ENCODE measurements at regions not wholly inside any gene's neighbourhood (a gene's known extent, or its start where the extent isn't known, plus 50 kb on each side); places are given as distances from the start of the nearest gene placed in this dataset.
A peak's percentile ranks its signal among the peaks of the same experiment; 100 is the strongest.

GRCh38 chr17:69851736-69852135, 223.3 kb upstream of the KCNJ16 start:
- DNase-seq (ENCODE audit: low spot score), result no peak

- no peak for DNase-seq (ENCODE audit: low spot score)
These were observed 221.3 kb upstream of the KCNJ16 start for GRCh38 chr17:69853541-69854224.

- no peak for DNase-seq (ENCODE audit: low spot score)
These were observed 220.7 kb upstream of the KCNJ16 start for GRCh38 chr17:69854225-69854780.

DNA sequence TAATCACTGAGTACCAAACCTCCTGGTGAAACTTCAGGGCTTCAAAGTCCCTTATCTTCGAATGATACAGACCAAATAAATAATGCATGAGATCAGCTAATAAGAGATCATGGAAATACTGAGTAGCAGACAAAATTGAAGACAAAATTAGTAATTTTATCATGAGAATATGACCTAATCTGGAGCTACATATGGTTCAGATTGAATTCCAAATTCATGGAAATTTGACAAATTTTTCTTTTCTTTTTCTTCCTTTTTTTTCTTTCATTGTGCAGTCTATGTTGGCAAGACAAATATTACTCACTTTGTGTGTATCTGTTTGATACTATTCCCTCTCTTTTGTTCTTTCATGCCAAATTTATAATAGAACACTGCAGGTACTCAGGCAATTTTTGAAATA, 218.1 kb upstream of the KCNJ16 start:
- DNase-seq (ENCODE audit: low spot score), result no peak

DNA sequence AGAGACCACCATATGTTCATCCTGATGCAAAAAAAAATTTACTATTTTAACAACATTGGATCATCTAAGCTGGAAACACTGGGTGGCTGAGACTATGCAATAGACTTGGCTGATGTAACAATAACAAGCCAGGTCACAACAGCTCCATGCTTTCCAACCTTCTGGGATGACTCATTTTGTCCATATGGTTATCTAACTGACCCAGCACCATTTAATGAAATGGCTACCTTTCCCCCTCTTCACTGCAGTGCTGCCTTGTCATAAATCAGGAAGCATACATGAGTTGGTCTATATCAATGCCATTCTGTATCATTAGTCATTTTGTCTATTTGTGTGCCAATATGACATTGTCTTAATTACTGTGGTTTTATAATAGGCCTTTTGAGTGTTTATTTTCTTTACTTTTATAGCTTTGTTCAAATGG, 217.6 kb upstream of the KCNJ16 start:
- peak; percentile 62 for DNase-seq (ENCODE audit: low spot score)

DNA sequence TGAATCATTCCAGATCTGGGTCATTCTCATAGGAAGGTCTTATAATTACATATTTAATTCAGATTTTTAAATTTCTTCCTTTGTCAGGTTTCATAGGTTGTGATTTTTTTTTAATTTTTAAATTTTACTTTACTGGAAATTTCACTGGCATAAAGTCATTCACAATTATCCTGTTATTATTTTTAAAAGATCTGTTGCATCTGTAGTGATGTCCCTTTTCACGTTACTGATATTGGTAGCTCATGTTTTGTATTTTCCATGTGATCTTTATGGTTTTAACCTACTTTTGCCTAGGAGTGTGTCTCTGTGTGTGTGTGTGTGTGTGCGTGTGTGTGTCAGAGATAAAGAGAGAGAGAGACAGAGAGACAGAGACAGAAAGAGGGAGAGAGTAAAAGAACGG, 216.6 kb upstream of the KCNJ16 start:
- DNase-seq (ENCODE audit: low spot score), result no peak

- no peak for DNase-seq (ENCODE audit: low spot score)
These were observed 214.8 kb upstream of the KCNJ16 start for GRCh38 chr17:69860142-69860680.

GRCh38 chr17:69864462-69864861, 210.6 kb upstream of the KCNJ16 start:
- no peak for DNase-seq (ENCODE audit: low spot score)

DNA sequence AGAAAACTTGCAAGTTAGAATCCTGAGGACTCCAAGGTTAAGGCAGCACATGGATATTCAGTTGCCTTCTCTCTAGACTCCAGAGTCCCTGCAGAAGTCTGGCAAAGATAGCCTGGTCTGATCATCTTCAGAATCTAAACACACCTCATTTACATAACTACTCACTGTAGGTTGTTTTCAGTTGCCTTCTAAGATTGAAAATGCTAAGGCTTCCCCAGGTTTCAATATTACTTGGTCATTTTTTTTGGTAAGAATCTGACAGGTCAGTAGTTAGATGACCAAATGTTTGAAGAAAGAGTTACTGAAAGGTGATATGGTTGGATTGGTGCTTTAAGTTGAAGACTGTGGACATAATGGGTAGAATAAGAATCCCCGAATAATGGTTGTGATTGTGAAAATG, 205.4 kb upstream of the KCNJ16 start:
- no peak for DNase-seq (ENCODE audit: low spot score)

DNA sequence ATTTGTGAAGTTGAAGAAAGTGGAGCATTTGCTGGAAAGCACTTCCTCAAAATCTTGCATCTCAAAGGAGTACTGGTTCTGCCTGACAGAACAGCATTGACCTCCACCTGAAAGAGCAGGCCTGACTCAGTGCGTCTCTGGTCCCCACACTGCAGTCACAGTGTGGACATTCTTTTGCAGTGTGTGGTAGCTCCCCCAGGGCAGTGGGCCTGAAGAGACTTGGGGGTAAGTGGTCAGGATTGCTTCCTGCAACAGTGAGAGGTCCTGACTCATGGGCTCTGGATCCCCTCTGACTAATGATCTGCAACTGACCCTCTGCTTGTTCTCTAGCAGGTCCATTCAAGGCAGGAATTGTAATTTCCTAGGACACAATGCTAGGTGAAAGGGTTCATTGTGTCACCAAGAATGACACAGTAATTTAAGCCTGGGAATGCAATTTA, 204.9 kb upstream of the KCNJ16 start:
- DNase-seq (ENCODE audit: low spot score), result peak; percentile 100

GRCh38 chr17:69870751-69871199, 204.2 kb upstream of the KCNJ16 start:
- DNase-seq (ENCODE audit: low spot score), result peak; percentile 78

GRCh38 chr17:69871318-69871717, 203.7 kb upstream of the KCNJ16 start:
- no peak for DNase-seq (ENCODE audit: low spot score)

GRCh38 chr17:69872675-69873262, 202.3 kb upstream of the KCNJ16 start:
- no peak for DNase-seq (ENCODE audit: low spot score)

DNA sequence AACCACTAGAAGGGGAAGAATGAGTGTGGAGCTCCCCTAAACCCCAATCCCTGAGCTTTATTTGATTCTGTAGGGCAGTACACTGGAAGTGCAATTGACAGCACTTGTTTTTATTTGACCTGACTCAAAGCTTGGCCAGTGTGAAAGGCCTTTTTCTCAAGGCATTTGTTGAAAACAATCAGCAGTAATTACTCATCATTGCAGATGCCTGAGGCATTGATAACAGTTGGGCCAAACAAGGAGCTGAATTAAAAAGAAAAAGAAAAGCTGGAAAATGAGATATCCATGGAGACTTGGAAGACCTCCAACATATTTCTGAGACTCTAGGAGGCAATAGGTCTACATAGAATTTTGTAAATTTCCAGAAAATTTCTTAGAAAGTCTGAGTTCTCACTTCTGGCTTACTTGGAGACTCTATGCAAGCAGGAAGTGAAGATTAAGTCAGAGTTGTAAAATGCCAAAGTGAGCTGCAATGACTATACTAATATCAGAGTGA, 200.8 kb upstream of the KCNJ16 start:
- peak; percentile 81 for DNase-seq (ENCODE audit: low spot score)

GRCh38 chr17:69876757-69877156, 198.3 kb upstream of the KCNJ16 start:
- DNase-seq (ENCODE audit: low spot score), result no peak

GRCh38 chr17:69878661-69879060, 196.4 kb upstream of the KCNJ16 start:
- no peak for DNase-seq (ENCODE audit: low spot score)

DNA sequence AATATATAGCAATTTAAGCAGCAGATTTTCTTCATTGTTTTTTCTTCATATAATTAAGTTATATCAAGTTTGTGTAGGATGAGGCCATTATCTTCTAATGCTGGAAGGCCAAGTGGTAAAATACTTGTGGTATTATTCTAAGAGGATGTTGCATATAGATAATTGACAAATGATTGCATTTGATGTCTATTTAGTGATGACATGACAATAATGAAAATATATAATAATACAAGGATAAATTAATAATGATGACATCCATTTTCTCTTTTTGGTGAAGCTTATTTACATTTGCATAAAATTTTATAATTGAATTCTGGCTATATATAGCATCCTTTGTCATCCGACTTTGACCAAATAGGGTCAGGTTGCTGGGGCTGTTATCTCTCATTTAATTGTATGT, 195.4 kb upstream of the KCNJ16 start:
- no peak for DNase-seq (ENCODE audit: low spot score)

- no peak for DNase-seq (ENCODE audit: low spot score)
These were observed 194.4 kb upstream of the KCNJ16 start for GRCh38 chr17:69880591-69881112.

- no peak for DNase-seq (ENCODE audit: low spot score)
These were observed 192.7 kb upstream of the KCNJ16 start for GRCh38 chr17:69882281-69882680.

DNA sequence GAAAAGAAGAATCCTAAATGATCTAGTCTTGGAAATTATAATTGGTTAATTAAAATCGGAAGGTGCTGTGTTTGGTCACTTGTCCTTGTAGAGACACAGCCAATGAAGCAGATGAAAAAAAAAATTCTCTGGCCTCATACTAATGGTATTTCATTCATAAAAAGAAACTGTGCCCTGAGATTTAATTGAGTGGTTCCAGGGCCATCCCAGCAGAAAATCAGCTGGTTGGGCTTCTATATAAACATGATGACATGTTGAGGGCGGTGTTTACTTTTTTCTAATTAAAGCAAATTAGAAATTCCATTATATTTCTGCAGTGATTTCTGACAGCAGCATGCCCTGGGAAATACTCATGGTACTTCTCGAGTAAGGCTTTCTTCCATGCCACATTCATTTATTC, 191.9 kb upstream of the KCNJ16 start:
- no peak for DNase-seq (ENCODE audit: low spot score)

DNA sequence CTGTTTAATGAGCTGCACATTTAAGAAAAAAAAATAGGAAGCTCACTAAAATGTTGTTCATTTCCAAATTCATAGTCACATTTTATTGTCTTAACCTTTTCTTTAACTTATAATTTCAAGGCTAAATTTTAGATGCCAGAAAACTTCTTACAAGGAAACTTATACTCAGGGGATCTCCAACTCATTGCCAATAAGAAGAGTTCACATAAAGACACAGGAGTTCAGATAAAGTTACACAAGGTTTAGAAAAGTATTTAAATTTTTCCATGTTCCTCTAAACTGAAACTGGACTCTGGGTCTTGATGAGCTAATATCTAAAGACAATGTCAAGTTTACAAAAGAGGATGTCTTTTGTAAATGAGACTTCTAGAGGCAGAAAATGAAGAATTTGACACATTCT, 190.7 kb upstream of the KCNJ16 start:
- no peak for DNase-seq (ENCODE audit: low spot score)

GRCh38 chr17:69884846-69885245, 190.2 kb upstream of the KCNJ16 start:
- DNase-seq (ENCODE audit: low spot score), result no peak

- DNase-seq (ENCODE audit: low spot score), result no peak
These were observed 176.4 kb upstream of the KCNJ16 start for GRCh38 chr17:69898601-69899000.
